MM.1S (cell line): ENCODE measurements at regions not wholly inside any gene's neighbourhood (a gene's known extent, or its start where the extent isn't known, plus 50 kb on each side); places are given as distances from the start of the nearest gene placed in this dataset.

Source experiments
- DNase-seq: peaks from one replicate; pipeline ENCODE4 v3.0.0-alpha.2; 2015
- H2AFZ ChIP-seq: fragments of 300-600 bp; sonication (generic); 2 replicates; pipeline ENCODE4 v1.6.0; 2016; ENCODE audit warnings: antibody characterized with exemption, low read length
- H3F3A ChIP-seq: fragments of 300-600 bp; sonication (generic); 2 replicates; pipeline ENCODE4 v1.6.1; 2016; ENCODE audit warnings: mild to moderate bottlenecking, antibody characterized with exemption, low read length, moderate library complexity, mixed read lengths; ENCODE audit not compliant: insufficient read depth
- H3K27ac ChIP-seq: fragments of 300-600 bp; sonication (generic); 2 replicates; pipeline ENCODE4 v1.5.1; 2016; ENCODE audit warnings: mild to moderate bottlenecking, low read length
- H3K27me3 ChIP-seq: fragments of 300-600 bp; sonication (generic); replicated peaks from 2 replicates; pipeline ENCODE4 v1.6.0; 2016; ENCODE audit warnings: low read length; ENCODE audit not compliant: insufficient read depth
- H3K36me3 ChIP-seq: fragments of 300-600 bp; sonication (generic); replicated peaks from 2 replicates; pipeline ENCODE4 v1.6.1; 2016; ENCODE audit warnings: mild to moderate bottlenecking, low read length, mixed read lengths; ENCODE audit not compliant: insufficient read depth
- H3K4me1 ChIP-seq: fragments of 300-600 bp; sonication (generic); 2 replicates; pipeline ENCODE4 v1.6.1; 2016; ENCODE audit warnings: low read length, mixed read lengths
- H3K4me2 ChIP-seq: fragments of 300-600 bp; sonication (generic); 2 replicates; pipeline ENCODE4 v1.6.0; 2016; ENCODE audit warnings: low read depth, low read length
- H3K4me3 ChIP-seq: fragments of 300-600 bp; sonication (generic); 2 replicates; pipeline ENCODE4 v1.5.1; 2016; ENCODE audit warnings: low read length, mixed read lengths
- H3K79me2 ChIP-seq: fragments of 300-600 bp; sonication (generic); 2 replicates; pipeline ENCODE4 v1.6.1; 2016; ENCODE audit warnings: mixed run types, low read length, mixed read lengths
- H3K9ac ChIP-seq: fragments of 300-600 bp; sonication (generic); 2 replicates; pipeline ENCODE4 v1.6.1; 2016; ENCODE audit warnings: low read length, mixed read lengths
- H3K9me2 ChIP-seq: fragments of 300-600 bp; sonication (generic); replicated peaks from 2 replicates; pipeline ENCODE4 v1.6.1; 2016; ENCODE audit warnings: mild to moderate bottlenecking, low read length, mixed read lengths; ENCODE audit not compliant: insufficient read depth
- H3K9me3 ChIP-seq: fragments of 300-600 bp; sonication (generic); replicated peaks from 2 replicates; pipeline ENCODE4 v1.6.1; 2016; ENCODE audit warnings: mild to moderate bottlenecking, low read length, mixed read lengths; ENCODE audit not compliant: insufficient read depth
- H4K20me1 ChIP-seq: fragments of 300-600 bp; sonication (generic); 2 replicates; pipeline ENCODE4 v1.6.1; 2016; ENCODE audit warnings: mild to moderate bottlenecking, low read length, moderate library complexity, mixed read lengths; ENCODE audit not compliant: insufficient read depth
- CTCF ChIP-seq: fragments of 300-600 bp; sonication (generic); IDR thresholded peaks from 2 replicates; pipeline ENCODE4 v1.5.1; 2016; ENCODE audit warnings: antibody characterized with exemption, low read length, mixed read lengths
- EZH2 ChIP-seq: fragments of 300-600 bp; sonication (generic); optimal IDR thresholded peaks from 2 replicates; pipeline ENCODE3; 2017; ENCODE audit warnings: low read depth, mild to moderate bottlenecking, antibody characterized with exemption, low read length, mixed read lengths
- EZH2phosphoT487 ChIP-seq: fragments of 300-600 bp; sonication (generic); IDR thresholded peaks from 2 replicates; pipeline ENCODE4 v1.6.1; 2018; ENCODE audit warnings: antibody characterized with exemption, low read length

GRCh38 chr11:134510233-134511040 is 98.4 kb upstream of the B3GAT1 start:
- H3K9me3 ChIP-seq: no peaks in the 10 kb centered on the region
- no peak overlapping the region for H3K27ac ChIP-seq
- H3F3A ChIP-seq: no peaks in the 10 kb centered on the region
- no peaks in the 10 kb centered on the region for H3K79me2 ChIP-seq
- no peaks in the 10 kb centered on the region for H3K9me2 ChIP-seq
- no peak for TF ChIP-seq EZH2phosphoT487
- no peak for TF ChIP-seq EZH2
- no peak for TF ChIP-seq CTCF
- DNase-seq: no peak
- H2AFZ ChIP-seq: no peak overlapping the region
- H3K4me2 ChIP-seq: no peak overlapping the region
- no peak overlapping the region for H3K9ac ChIP-seq
- no peak overlapping the region for H3K4me3 ChIP-seq
- H3K36me3 ChIP-seq: no peaks in the 10 kb centered on the region
- no peaks in the 10 kb centered on the region for H3K27me3 ChIP-seq
- no peaks in the 10 kb centered on the region for H3K4me1 ChIP-seq
- H4K20me1 ChIP-seq: no peaks in the 10 kb centered on the region

DNA sequence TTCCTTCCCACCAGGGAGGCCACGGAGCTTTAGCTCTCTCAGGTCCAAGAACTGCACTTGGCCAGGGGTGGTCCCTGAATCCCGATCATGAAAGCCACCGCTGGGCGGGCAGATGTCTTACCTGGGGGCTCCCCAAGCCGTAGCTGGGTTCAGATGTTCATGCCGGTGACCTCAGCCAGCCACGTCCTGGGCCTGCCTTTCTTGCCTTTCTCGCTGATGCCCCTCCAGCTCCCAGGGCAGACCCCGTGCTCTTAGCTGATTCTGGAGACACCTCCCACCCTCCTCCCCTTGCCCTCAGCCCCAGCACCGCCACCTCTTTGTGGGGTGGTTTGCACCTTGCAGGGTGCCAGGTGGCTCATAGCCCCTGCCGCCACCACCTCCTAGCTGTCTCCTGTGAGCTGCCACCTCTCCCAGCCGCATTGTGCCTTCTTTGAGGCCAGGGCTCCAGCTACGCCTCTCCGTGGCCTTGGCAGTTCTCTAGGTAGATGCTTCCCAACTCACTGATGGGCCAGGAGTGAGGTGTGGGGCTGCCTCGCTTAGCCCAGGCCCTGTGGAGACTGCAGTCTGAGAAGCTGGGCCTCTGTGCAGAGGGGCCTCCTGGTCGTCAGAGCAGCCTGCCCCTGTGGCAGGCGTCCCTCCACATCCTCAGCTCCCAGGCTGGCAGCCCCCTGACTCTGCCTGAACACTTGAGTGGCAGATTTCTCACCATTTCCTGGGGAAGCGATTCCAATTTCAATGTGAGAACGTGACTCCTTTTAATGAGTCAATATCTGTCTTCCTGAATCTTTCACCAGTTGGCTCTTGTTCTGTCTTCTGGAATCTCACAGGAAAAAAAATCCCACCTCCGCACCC is 97.6 kb upstream of the B3GAT1 start:
- Histone ChIP-seq H3K9ac (no peak overlapping the region), H3K27me3 (no peaks in the 10 kb centered on the region), H3K27ac (no peak overlapping the region), H3F3A (no peaks in the 10 kb centered on the region), H3K4me3 (no peak overlapping the region), H3K9me3 (no peaks in the 10 kb centered on the region), H3K79me2 (no peaks in the 10 kb centered on the region), H3K4me1 (no peaks in the 10 kb centered on the region), H3K36me3 (no peaks in the 10 kb centered on the region), H2AFZ (no peak overlapping the region), H4K20me1 (no peaks in the 10 kb centered on the region), H3K4me2 (no peak overlapping the region), H3K9me2 (no peaks in the 10 kb centered on the region)
- TF ChIP-seq CTCF (no peak), EZH2phosphoT487 (no peak), EZH2 (no peak)
- DNase-seq: no peak

DNA sequence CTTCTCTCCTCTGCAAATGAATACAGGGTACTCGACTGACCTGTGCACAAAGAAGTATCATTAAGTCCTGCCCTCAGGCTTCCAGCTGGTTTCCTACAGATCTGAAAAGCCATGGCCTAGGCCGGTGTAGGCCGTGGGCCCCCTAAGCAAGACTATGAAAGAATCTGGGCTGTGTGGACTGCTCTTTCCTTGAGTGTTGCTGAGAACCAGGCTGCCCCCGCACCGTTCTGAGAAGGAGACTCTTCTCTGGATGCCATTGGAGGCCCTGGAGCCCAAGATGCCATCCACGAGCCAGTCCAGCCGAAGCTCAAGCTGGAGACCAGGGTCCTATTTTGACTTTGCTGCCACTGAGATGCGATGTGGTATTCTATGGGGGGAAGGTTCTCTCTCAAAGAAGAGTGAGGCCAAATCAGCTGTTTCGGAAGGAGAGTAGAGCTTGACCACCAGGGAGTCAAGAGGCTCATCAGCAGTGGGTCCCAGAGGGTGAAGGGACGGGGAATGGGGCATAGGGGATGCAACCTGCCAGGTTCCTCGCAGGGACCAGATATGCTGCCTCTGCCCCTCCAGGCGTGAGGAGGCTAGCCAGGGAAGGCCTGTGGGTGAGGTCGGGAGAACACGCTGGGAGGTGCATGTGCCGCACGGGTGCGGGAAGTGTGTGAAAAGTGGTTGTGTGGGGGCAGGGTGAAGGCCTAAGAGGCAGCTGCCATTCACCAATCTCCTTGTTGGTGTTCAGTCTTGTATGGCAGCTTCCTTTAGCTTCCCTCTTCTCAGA is 96.4 kb upstream of the B3GAT1 start:
- Histone ChIP-seq H3K4me1 (no peaks in the 10 kb centered on the region), H3K4me3 (no peak overlapping the region), H4K20me1 (no peaks in the 10 kb centered on the region), H3K9ac (no peak overlapping the region), H3K79me2 (no peaks in the 10 kb centered on the region), H3F3A (no peaks in the 10 kb centered on the region), H3K27me3 (no peaks in the 10 kb centered on the region), H3K27ac (no peak overlapping the region), H3K4me2 (no peak overlapping the region), H3K9me2 (no peaks in the 10 kb centered on the region), H3K36me3 (no peaks in the 10 kb centered on the region), H3K9me3 (no peaks in the 10 kb centered on the region), H2AFZ (no peak overlapping the region)
- TF ChIP-seq EZH2: no peak
- TF ChIP-seq EZH2phosphoT487: no peak
- no peak for TF ChIP-seq CTCF
- DNase-seq: no peak
